NT2/D1 (cell line): ENCODE measurements at regions not wholly inside any gene's neighbourhood (a gene's known extent, or its start where the extent isn't known, plus 50 kb on each side); places are given as distances from the start of the nearest gene placed in this dataset.

Source experiments
- SUZ12 ChIP-seq: IDR thresholded peaks from 2 replicates; pipeline ENCODE4 v1.6.1; 2011; ENCODE audit not compliant: insufficient read length, insufficient read depth; ENCODE audit errors: extremely low read depth
- YY1 ChIP-seq: IDR thresholded peaks from 2 replicates; pipeline ENCODE4 v1.6.1; 2011; ENCODE audit not compliant: insufficient read length, insufficient read depth
- ZNF274 ChIP-seq: IDR thresholded peaks from 2 replicates; pipeline ENCODE4 v1.6.1; 2011; ENCODE audit warnings: mild to moderate bottlenecking, low read depth, low read length

GRCh38 chr22:49623715-49624114 is 204.0 kb downstream of the BRD1 start:
- TF ChIP-seq YY1 (no peak), ZNF274 (no peak), SUZ12 (no peak)
